ENCODE measurements at regions not wholly inside any gene's neighbourhood (a gene's known extent, or its start where the extent isn't known, plus 50 kb on each side); places are given as distances from the start of the nearest gene placed in this dataset.

- TF ChIP-seq, protein P1, sequence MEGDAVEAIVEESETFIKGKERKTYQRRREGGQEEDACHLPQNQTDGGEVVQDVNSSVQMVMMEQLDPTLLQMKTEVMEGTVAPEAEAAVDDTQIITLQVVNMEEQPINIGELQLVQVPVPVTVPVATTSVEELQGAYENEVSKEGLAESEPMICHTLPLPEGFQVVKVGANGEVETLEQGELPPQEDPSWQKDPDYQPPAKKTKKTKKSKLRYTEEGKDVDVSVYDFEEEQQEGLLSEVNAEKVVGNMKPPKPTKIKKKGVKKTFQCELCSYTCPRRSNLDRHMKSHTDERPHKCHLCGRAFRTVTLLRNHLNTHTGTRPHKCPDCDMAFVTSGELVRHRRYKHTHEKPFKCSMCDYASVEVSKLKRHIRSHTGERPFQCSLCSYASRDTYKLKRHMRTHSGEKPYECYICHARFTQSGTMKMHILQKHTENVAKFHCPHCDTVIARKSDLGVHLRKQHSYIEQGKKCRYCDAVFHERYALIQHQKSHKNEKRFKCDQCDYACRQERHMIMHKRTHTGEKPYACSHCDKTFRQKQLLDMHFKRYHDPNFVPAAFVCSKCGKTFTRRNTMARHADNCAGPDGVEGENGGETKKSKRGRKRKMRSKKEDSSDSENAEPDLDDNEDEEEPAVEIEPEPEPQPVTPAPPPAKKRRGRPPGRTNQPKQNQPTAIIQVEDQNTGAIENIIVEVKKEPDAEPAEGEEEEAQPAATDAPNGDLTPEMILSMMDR (IDR thresholded peaks at IDR 0.05), result no peak
- TF ChIP-seq POLR2AphosphoS5 (IDR thresholded peaks at IDR 0.05) (no peak), EP300 (IDR thresholded peaks at IDR 0.05) (no peak)
These were observed 467.5 kb upstream of the NDST4 start for GRCh38 chr4:115580901-115581300.
